Endodermal cell (in vitro differentiated cells): ENCODE measurements at regions not wholly inside any gene's neighbourhood (a gene's known extent, or its start where the extent isn't known, plus 50 kb on each side); places are given as distances from the start of the nearest gene placed in this dataset.

Experiments used
- DNase-seq: peaks from one replicate; pipeline ENCODE4 v3.0.0-alpha.2; 2017
- H3K27ac ChIP-seq: 2 replicates; pipeline ENCODE4 v1.5.1; 2013; ENCODE audit warnings: mild to moderate bottlenecking, low read depth, low read length, moderate library complexity
- H3K27me3 ChIP-seq: 2 replicates; pipeline ENCODE4 v1.6.1; 2013; ENCODE audit warnings: mild to moderate bottlenecking, low read length, moderate library complexity; ENCODE audit not compliant: insufficient read depth, control insufficient read depth, poor library complexity, severe bottlenecking
- H3K36me3 ChIP-seq: 2 replicates; pipeline ENCODE4 v1.7.0; 2013; ENCODE audit warnings: mild to moderate bottlenecking, low read length, moderate library complexity; ENCODE audit not compliant: control insufficient read depth, insufficient read depth
- H3K4me1 ChIP-seq: one replicate; pipeline ENCODE4 v1.7.0; 2013; ENCODE audit warnings: low read length; ENCODE audit not compliant: control insufficient read depth, insufficient read depth
- H3K4me3 ChIP-seq: 2 replicates; pipeline ENCODE4 v1.5.1; 2013; ENCODE audit warnings: mild to moderate bottlenecking, low read length, moderate library complexity
- H3K9ac ChIP-seq: 2 replicates; pipeline ENCODE4 v1.6.1; 2013; ENCODE audit warnings: mild to moderate bottlenecking, low read length, moderate library complexity; ENCODE audit not compliant: poor library complexity, severe bottlenecking; ENCODE audit errors: extremely low read depth
- H3K9me3 ChIP-seq: 2 replicates; pipeline ENCODE4 v1.6.1; 2013; ENCODE audit warnings: mild to moderate bottlenecking, low read length, moderate library complexity; ENCODE audit not compliant: control insufficient read depth
- H3K27ac Mint-ChIP-seq: 2 replicates; pipeline ENCODE4 v1.8.0; 2020; ENCODE audit warnings: mixed read lengths
- H3K27me3 Mint-ChIP-seq: 2 replicates; pipeline ENCODE4 v1.8.0; 2021; ENCODE audit warnings: mild to moderate bottlenecking, mixed read lengths; ENCODE audit not compliant: insufficient read depth
- H3K36me3 Mint-ChIP-seq: 2 replicates; pipeline ENCODE4 v1.8.0; 2020; ENCODE audit warnings: low read depth, mixed read lengths
- H3K4me1 Mint-ChIP-seq: 2 replicates; pipeline ENCODE4 v1.8.0; 2020; ENCODE audit warnings: mixed read lengths
- H3K4me3 Mint-ChIP-seq: 2 replicates; pipeline ENCODE4 v1.8.0; 2020; ENCODE audit warnings: mild to moderate bottlenecking, moderate library complexity, mixed read lengths
- H3K9me3 Mint-ChIP-seq: 2 replicates; pipeline ENCODE4 v1.8.0; 2020; ENCODE audit warnings: mild to moderate bottlenecking, mixed read lengths
- CTCF ChIP-seq: fragments of 200-600 bp; sonication (generic); conservative IDR thresholded peaks from 2 replicates; pipeline ENCODE4 v1.5.0; 2021; ENCODE audit warnings: antibody characterized with exemption, mild to moderate bottlenecking
- WGBS, 2 experiments: methylation state at CpG; one replicate each; pipeline versions ENCODE4 v1.1.5 to v1.1.7; 2013; ENCODE audit warnings: missing lambda C conversion rate in 2 of 2, mixed read lengths in 1 of 2; ENCODE audit not compliant: insufficient coverage in 1 of 2, insufficient read length in 1 of 2; 5-methylcytosine and 5-hydroxymethylcytosine counted together

- Histone ChIP-seq H3K36me3 (no peaks in the 10 kb centered on the region), H3K4me1 (no peaks in the 10 kb centered on the region), H3K9ac (no peak overlapping the region), H3K27ac (no peak overlapping the region), H3K4me3 (no peak overlapping the region), H3K27me3 (no peaks in the 10 kb centered on the region), H3K9me3 (no peaks in the 10 kb centered on the region)
- Mint-ChIP-seq H3K36me3 (no peaks in the 10 kb centered on the region), H3K27me3 (no peaks in the 10 kb centered on the region), H3K4me1 (peaks cover 2% of the 10 kb centered on the region), H3K27ac (no peak overlapping the region), H3K4me3 (no peak overlapping the region), H3K9me3 (no peaks in the 10 kb centered on the region)
- no peak for DNase-seq
- WGBS, 2 experiments = 83 to 89% methylated on average over 3 of the region's 3 CpGs
- TF ChIP-seq CTCF = no peak
Observed at GRCh38 chr9:78620303-78620702, 323.4 kb downstream of the PSAT1 start.

DNA sequence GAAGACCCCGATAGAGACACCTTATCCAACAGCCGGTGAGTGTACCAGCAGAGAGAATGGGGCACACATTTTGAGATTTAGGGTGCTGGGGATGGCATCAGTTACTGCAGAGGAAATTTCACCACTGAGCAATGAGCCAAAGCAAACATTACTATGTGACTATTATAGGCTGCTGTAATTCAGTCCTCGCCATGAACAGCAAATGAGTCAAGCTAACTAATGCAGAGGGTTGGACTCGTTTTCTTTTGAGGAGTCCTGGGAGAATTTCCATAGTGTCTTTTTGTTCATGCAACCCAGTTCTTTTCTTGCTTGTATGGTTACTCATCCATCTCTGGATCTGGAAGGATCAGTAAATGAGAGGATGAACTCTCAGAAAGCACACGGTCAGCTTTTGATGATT lies 323.8 kb downstream of the PSAT1 start:
- no peak overlapping the region for H3K27ac Mint-ChIP-seq
- H3K9me3 ChIP-seq = no peaks in the 10 kb centered on the region
- H3K36me3 ChIP-seq = no peaks in the 10 kb centered on the region
- no peaks in the 10 kb centered on the region for H3K36me3 Mint-ChIP-seq
- H3K4me3 ChIP-seq = no peak overlapping the region
- WGBS, 2 experiments = 92 to 97% methylated on average over 4 to 5 of the region's 5 CpGs
- no peak overlapping the region for H3K9ac ChIP-seq
- H3K27me3 ChIP-seq = no peaks in the 10 kb centered on the region
- TF ChIP-seq CTCF = no peak
- H3K27ac ChIP-seq = no peak overlapping the region
- DNase-seq = no peak
- H3K27me3 Mint-ChIP-seq = no peaks in the 10 kb centered on the region
- peaks cover 2% of the 10 kb centered on the region for H3K4me1 Mint-ChIP-seq
- H3K9me3 Mint-ChIP-seq = no peaks in the 10 kb centered on the region
- no peaks in the 10 kb centered on the region for H3K4me1 ChIP-seq
- no peak overlapping the region for H3K4me3 Mint-ChIP-seq

GRCh38 chr9:78622126-78622525 lies 325.2 kb downstream of the PSAT1 start:
- H3K9me3 ChIP-seq = no peaks in the 10 kb centered on the region
- H3K9ac ChIP-seq = no peak overlapping the region
- no peaks in the 10 kb centered on the region for H3K27me3 ChIP-seq
- H3K4me1 ChIP-seq = no peaks in the 10 kb centered on the region
- no peak for TF ChIP-seq CTCF
- Mint-ChIP-seq H3K27me3 (no peaks in the 10 kb centered on the region), H3K4me3 (no peak overlapping the region), H3K4me1 (no peaks in the 10 kb centered on the region), H3K9me3 (no peaks in the 10 kb centered on the region), H3K36me3 (no peaks in the 10 kb centered on the region), H3K27ac (no peak overlapping the region)
- WGBS, 2 experiments = 80 to 96% methylated on average over 1 to 2 of the region's 2 CpGs
- H3K27ac ChIP-seq = no peak overlapping the region
- no peak overlapping the region for H3K4me3 ChIP-seq
- H3K36me3 ChIP-seq = no peaks in the 10 kb centered on the region
- DNase-seq = no peak
